HEK293T (cell line): ENCODE measurements at regions not wholly inside any gene's neighbourhood (a gene's known extent, or its start where the extent isn't known, plus 50 kb on each side); places are given as distances from the start of the nearest gene placed in this dataset.

Experiments used
- FOXK2 ChIP-seq: fragments of 450-650 bp; IDR thresholded peaks from 2 replicates; pipeline ENCODE4 v1.6.1; 2016; ENCODE audit warnings: mild to moderate bottlenecking
- FOXM1 ChIP-seq: fragments of 450-650 bp; IDR thresholded peaks from 2 replicates; pipeline ENCODE4 v1.6.1; 2017; ENCODE audit warnings: mild to moderate bottlenecking, borderline replicate concordance

DNA sequence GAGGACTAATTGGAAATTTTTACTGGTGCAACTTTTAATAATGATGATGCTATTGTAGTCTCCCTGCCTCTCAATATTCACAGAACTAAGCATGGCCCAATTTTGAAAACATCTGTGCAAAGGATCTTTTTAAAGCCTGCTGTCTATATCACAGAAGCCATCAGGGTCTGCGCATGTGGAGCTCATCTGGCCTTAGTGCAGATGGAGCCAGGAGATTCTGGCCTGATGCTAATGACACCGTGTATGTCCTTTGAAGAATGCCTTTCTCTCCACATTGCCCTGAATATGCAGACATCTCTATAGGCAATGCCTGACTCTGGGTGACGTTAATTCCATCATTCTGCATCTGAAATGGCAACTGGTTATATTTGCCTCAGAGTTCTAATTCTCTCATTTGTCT is 1205.9 kb downstream of the AACS start:
- TF ChIP-seq FOXM1 (no peak), FOXK2 (no peak)
